ENCODE measurements at regions not wholly inside any gene's neighbourhood (a gene's known extent, or its start where the extent isn't known, plus 50 kb on each side); places are given as distances from the start of the nearest gene placed in this dataset.
"Not testable (repeated sequence)": the region's sequence is repeated elsewhere in the genome, so short reads cannot be mapped to it uniquely, and the experiment has no call there.

GRCh38 chr15:56792211-56792610 is 58.9 kb upstream of the ZNF280D start:
- TF ChIP-seq, protein P1, sequence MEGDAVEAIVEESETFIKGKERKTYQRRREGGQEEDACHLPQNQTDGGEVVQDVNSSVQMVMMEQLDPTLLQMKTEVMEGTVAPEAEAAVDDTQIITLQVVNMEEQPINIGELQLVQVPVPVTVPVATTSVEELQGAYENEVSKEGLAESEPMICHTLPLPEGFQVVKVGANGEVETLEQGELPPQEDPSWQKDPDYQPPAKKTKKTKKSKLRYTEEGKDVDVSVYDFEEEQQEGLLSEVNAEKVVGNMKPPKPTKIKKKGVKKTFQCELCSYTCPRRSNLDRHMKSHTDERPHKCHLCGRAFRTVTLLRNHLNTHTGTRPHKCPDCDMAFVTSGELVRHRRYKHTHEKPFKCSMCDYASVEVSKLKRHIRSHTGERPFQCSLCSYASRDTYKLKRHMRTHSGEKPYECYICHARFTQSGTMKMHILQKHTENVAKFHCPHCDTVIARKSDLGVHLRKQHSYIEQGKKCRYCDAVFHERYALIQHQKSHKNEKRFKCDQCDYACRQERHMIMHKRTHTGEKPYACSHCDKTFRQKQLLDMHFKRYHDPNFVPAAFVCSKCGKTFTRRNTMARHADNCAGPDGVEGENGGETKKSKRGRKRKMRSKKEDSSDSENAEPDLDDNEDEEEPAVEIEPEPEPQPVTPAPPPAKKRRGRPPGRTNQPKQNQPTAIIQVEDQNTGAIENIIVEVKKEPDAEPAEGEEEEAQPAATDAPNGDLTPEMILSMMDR (IDR thresholded peaks at IDR 0.05; ENCODE audit: low read depth, low read length) = no peak

DNA sequence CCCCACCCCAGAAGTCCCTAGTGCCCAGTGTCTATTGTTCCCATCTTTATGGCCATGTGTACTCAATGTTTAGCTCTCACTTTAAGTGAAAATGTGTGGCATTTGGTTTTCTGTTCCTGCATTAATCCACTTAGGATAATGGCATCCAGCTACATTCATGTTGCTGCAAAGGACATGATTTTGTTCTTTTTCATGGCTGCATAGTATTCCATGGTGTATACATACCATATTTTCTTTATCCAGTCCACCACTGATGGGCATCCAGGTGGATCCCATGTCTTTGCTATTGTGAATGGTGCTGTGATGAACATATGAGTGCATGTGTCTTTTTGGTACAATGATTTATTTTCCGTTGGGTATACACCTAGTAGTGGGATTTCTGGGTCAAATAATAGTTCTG is 58.2 kb upstream of the ZNF280D start:
- H3K4me3 ChIP-seq (ENCODE audit: low read depth, low read length) = not testable (repeated sequence)

More at GRCh38 chr15:56792211-56792610, 58.9 kb upstream of the ZNF280D start:
- H3K4me3 ChIP-seq (ENCODE audit: low read depth, low read length) = no peak overlapping the region

DNA sequence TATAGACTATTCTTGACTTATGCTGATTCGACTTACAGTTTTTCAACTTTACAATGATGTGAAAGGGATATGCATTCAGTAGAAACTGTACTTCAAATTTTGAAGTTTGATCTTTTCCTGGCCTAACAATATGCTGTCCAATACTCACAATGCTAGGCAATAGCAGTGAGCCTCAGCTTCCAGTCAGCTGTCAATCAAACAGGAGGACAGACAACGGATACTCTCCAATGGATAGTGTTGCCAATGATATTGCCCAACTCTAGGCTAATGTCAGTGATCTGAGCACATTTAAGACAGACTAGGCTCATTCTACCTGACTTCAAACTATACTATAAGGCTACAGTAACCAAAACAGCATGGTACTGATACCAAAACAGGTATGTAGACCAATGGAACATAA is 55.0 kb upstream of the ZNF280D start:
- TF ChIP-seq, protein P1 (IDR thresholded peaks at IDR 0.05; ENCODE audit: low read depth, low read length) = no peak
- H3K4me3 ChIP-seq (ENCODE audit: low read depth, low read length) = no peak overlapping the region

DNA sequence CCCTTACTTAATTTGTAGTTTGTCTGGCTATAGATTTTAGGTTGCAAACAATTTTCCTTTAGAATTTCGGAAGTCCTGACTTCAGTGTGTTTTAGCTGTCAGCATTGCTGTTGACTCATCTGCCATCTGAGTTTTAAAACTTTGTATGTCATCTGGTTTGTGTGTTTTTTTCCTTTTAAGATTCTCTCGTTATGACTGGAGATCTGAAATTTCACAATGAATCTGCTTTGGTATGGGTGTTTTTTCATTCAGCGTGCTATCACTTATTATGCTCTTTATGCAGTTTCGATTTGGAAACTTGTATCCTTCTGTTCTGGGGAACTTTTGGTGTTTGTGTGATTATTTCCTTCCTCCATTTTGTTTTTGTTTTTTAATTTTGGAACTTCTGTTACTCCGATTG is 53.7 kb upstream of the ZNF280D start:
- TF ChIP-seq, protein P1 (IDR thresholded peaks at IDR 0.05; ENCODE audit: low read depth, low read length) = no peak
- no peak overlapping the region for H3K4me3 ChIP-seq (ENCODE audit: low read depth, low read length)

GRCh38 chr15:56783857-56784661 is 50.8 kb upstream of the ZNF280D start:
- H3K4me3 ChIP-seq (ENCODE audit: low read depth, low read length) = no peak overlapping the region
- TF ChIP-seq, protein P1 (IDR thresholded peaks at IDR 0.05; ENCODE audit: low read depth, low read length) = no peak

DNA sequence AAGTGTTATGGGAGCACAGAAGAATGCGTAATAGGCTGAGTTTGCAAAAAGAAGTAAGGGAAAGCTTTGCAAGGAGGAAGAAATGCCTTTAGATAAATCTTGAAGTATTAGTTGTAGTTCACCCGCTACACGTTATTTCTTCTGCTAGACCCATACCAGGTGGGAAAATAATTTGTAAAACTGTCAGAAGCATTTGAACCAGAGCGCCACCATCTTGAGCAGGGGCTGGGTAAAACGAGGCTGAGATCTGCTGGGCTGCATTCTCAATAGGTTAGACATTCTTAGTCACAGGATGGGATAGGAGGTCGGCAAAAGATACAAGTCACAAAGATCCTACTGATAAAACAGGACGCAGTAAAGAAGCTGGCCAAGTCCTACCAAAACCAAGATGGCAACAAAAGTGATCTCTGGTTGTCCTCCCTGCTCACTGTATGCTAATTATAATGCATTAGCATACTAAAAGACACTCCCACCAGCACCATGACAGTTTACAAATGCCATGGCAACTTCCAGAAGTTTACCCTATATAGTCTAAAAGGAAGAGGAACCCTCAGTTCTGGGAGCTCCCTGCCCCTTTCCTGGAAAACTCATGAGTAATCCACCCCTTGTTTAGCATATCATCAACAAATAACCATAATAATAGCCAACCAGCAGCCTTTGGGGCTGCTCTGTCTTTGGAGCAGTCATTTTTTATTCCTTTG is 50.0 kb upstream of the ZNF280D start:
- TF ChIP-seq, protein P1 (IDR thresholded peaks at IDR 0.05; ENCODE audit: low read depth, low read length) = no peak
- H3K4me3 ChIP-seq (ENCODE audit: low read depth, low read length) = no peak overlapping the region

Measured in WI38 (cell line).